GM12891 (cell line): ENCODE measurements at regions not wholly inside any gene's neighbourhood (a gene's known extent, or its start where the extent isn't known, plus 50 kb on each side); places are given as distances from the start of the nearest gene placed in this dataset.

Experiments
- PAX5 ChIP-seq: IDR thresholded peaks from 2 replicates; pipeline ENCODE4 v1.6.1; 2011; ENCODE audit warnings: low read length, moderate library complexity, mild to moderate bottlenecking; ENCODE audit not compliant: insufficient read depth, severe bottlenecking
- POLR2A ChIP-seq: IDR thresholded peaks from 2 replicates; pipeline ENCODE4 v1.6.1; 2011; ENCODE audit warnings: low read depth, low read length, control low read depth
- POLR2AphosphoS5 ChIP-seq: IDR thresholded peaks from 2 replicates; pipeline ENCODE4 v1.6.1; 2011; ENCODE audit warnings: low read depth, low read length, control low read depth
- SPI1 ChIP-seq: IDR thresholded peaks from 2 replicates; pipeline ENCODE4 v1.6.1; 2011; ENCODE audit warnings: low read depth, low read length, control low read depth
- TAF1 ChIP-seq: IDR thresholded peaks from 2 replicates; pipeline ENCODE4 v1.6.1; 2011; ENCODE audit warnings: low read depth, low read length, control low read depth

- TF ChIP-seq TAF1 (no peak), POLR2A (no peak), POLR2AphosphoS5 (no peak), SPI1 (no peak), PAX5 (no peak)
These were observed 57.7 kb upstream of the RASD2 start for GRCh38 chr22:35482974-35483373.
